GM19372 (cell line): ENCODE measurements at regions not wholly inside any gene's neighbourhood (a gene's known extent, or its start where the extent isn't known, plus 50 kb on each side); places are given as distances from the start of the nearest gene placed in this dataset.

Source experiments
- ATAC-seq: cut with Tn5 transposase; IDR thresholded peaks from one replicate; pipeline ENCODE4 v1.9.1; 2021; ENCODE audit warnings: mild to moderate bottlenecking, low read depth, moderate library complexity; ENCODE audit not compliant: unreplicated experiment

GRCh38 chr15:95448531-95449229 is 881.8 kb upstream of the NR2F2 start:
- no peak for ATAC-seq

- ATAC-seq, result no peak
Observed at GRCh38 chr15:95449230-95449628, 881.3 kb upstream of the NR2F2 start.

DNA sequence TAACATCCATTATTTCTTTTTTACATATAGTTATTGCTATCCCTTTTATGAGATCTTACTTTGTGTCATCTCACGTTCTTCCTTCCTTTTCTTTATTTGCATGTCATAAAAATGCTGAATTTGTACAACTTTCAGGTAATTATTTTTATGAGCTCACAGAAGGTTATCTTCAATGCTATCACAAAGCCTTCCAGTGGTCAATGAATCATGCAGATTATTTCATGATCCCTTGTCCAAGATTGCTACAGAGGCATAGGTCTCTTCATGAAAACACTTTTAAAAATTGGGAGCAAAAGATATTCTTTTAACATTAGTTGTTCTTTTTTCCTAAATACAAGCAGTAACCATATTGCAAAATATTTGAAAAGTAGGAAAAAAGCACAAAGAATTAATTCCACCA is 880.1 kb upstream of the NR2F2 start:
- no peak for ATAC-seq

DNA sequence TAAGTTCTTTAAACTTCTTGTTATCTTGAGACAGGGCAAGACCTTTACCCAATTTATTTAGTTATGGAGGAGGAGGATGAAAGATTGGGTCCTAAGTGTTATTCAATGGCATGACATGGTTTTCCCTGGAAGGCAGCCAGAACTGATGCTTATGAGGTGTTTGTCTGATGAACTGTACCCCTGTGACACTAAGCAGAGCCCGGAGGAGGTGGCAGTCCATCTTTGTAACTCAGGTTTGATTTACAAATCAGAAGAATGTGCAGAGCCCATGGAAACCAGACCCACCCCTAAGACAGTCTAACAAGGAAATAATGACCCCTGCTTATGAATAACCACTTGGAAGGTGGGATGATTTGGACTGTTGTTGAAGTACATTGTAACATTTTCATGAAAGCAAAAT is 878.6 kb upstream of the NR2F2 start:
- no peak for ATAC-seq

GRCh38 chr15:95454403-95455262 is 875.9 kb upstream of the NR2F2 start:
- no peak for ATAC-seq

DNA sequence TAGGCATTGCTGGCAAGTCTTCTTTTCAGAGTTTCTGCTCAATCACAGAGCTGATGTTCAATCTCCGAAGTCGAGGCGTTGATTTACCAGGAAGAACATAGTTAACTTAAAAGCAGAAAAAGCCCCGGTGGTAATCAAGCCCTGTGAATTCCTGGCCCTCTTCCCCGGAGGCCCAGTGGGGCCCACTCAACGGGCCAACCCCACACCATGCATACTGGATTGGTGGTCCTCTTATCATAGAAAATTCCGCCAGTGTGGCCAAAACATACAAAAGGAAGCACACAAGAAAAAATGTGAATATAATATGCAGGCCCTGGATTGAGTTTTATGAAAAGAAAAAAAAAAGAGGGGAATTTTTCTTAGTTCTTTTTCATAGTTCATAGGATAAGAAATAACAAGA is 873.0 kb upstream of the NR2F2 start:
- ATAC-seq, result no peak

DNA sequence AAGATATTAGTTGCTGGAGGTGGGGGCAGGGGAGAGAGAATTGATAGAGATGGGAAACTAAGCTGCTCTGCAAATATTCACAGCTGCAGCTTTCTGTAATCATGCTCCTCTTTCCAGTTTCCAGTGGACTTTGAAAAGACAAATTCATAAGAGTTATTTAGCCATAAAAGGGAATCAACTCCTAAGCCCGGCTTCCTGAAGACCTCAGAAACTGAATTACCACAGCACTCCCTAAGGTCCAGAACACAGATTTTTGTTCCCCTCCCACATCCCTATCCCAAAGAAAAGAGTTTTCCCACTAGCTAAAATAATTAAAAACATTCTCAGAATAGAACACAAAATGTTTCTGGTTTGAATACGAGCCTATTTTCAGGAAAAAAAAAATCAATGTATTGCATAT is 871.8 kb upstream of the NR2F2 start:
- no peak for ATAC-seq

DNA sequence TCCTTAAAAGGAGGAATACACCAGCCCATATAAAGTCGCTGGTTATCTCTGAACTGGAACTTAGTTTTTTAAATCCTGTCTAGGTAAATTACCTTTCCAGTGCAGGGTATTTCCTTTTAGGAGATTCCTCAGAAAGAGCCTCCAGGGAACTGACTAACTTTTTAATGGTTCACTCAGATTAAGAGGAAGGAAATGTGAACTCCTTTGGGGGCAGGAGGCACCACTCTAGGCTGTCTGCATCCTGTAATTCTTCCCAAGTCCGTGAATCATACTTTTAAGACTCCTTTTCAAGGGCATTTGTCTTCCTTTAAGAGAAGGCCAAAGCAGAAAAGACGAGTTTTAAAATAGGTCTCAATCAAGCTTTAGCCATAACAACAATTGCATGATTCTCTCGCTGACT is 871.2 kb upstream of the NR2F2 start:
- ATAC-seq, result no peak

GRCh38 chr15:95464509-95464908 is 866.0 kb upstream of the NR2F2 start:
- ATAC-seq, result no peak

- no peak for ATAC-seq
Observed at GRCh38 chr15:95468820-95469219, 861.7 kb upstream of the NR2F2 start.

DNA sequence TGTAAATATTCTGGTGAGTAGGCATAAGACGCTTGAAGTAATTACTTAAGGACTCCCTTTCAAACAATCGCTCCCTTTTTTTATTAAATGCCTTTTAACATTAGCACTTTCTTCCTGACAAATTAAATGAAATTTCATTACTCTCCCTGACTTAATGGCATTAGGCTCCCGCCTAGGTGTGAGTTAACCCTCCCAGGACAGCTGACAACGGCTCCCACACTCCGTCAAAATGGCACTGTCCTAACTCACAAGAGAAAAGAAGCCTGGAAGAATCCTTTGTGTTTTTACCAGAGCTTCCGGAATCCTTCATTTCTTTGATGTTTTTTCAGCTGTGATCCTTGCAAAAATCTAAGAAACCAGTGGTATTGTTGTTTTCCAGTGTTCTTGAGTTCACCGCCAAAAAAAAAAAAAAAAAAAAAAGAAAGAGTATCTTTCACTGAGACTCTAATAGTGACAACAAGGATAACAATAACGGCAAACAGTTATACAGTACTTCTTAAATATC is 861.0 kb upstream of the NR2F2 start:
- ATAC-seq, result no peak

DNA sequence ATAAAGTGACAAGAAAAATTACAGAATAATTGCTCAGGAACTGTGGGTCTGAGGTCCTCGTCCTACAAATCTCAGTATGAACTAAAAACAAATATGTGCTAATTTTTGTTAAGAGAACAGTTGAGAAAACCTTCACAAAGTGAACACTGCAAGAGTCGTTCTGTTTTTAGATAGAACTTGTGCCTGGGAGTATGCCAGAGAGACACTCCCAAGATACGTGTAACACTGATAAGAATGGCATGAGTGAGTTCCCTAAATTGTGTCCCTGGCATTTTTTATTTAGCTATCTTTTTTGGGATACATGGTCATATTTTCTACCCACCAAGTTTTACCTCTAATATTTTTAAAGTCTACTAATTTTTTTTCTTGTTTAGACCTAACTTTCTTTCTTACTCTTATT is 860.0 kb upstream of the NR2F2 start:
- no peak for ATAC-seq

- no peak for ATAC-seq
Observed at GRCh38 chr15:95470997-95471689, 859.4 kb upstream of the NR2F2 start.

- no peak for ATAC-seq
Observed at GRCh38 chr15:95471690-95472086, 858.8 kb upstream of the NR2F2 start.

DNA sequence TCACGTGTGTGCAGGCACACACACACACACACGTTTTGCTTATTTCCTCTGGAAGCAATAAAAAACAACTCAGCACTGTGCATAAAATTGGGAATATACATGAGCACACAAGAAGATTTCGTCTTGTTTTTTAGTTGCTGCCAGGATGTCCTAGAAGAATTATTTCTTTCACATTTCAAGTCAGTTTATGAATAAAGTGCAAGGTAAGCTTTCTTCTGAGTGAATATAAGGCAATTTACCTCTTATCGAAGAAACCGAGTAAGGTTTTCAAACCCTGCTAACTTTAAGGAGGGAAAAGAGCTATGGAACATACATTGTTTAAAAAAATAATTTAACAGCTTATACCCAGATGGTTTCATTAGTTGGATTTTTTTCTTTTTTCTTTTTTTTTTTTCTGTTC is 855.4 kb upstream of the NR2F2 start:
- no peak for ATAC-seq

GRCh38 chr15:95479308-95479707 is 851.2 kb upstream of the NR2F2 start:
- no peak for ATAC-seq

- no peak for ATAC-seq
Observed at GRCh38 chr15:95485367-95485766, 845.1 kb upstream of the NR2F2 start.

- ATAC-seq, result no peak
Observed at GRCh38 chr15:95486224-95486623, 844.3 kb upstream of the NR2F2 start.

DNA sequence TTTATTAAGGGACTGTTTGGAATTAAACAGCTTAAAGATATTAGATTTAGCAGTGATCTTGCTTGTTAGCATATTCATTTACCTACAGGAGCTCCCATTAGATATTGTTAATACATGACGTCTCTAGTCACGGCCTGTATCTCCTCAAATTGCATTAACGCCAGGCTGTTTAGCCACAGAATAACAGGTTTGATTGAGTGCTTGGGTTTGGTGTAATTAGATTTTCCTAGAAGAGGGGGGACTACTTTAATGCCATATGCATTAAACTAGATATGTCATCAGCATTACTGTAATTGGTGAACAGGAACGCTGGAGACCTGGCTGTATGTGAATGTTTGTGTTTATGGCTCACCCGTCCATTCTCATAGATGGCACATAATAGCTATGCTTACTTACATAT is 841.4 kb upstream of the NR2F2 start:
- no peak for ATAC-seq

GRCh38 chr15:95492388-95493070 is 838.0 kb upstream of the NR2F2 start:
- no peak for ATAC-seq
